GM12865 (cell line): ENCODE measurements at regions not wholly inside any gene's neighbourhood (a gene's known extent, or its start where the extent isn't known, plus 50 kb on each side); places are given as distances from the start of the nearest gene placed in this dataset.
"Not testable (repeated sequence)": the region's sequence is repeated elsewhere in the genome, so short reads cannot be mapped to it uniquely, and the experiment has no call there.

Experiments used
- DNase-seq: peaks from one replicate; pipeline ENCODE4 v3.0.0; 2010; ENCODE audit warnings: low read depth
- H3K4me3 ChIP-seq: 2 replicates; pipeline ENCODE4 v1.5.1; 2011; ENCODE audit warnings: mild to moderate bottlenecking, low read depth, low read length, control low read depth

- H3K4me3 ChIP-seq, DNase-seq: not testable (repeated sequence)
Measured at GRCh38 chr21:10325546-10325945, 195.8 kb upstream of the TPTE start.

DNA sequence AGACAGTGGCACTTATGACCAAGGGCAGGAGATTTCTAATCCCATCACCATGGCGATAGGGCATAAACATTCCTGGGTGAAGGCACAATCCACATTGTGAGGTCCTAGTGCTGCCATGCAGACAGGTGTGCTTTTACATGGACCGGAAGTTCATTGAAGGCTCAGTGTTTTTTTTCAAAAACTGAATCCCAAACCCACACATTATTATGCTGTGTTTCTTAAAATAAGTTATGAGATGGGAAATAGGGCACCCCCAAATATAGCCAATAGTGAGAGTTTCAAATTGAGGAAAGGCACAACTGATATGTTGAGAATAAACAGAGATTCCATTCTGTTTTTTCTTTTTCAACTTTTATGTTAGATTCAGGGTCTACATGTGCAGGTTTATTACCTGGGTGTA, 195.2 kb upstream of the TPTE start:
- not testable (repeated sequence) for H3K4me3 ChIP-seq, DNase-seq

- DNase-seq, H3K4me3 ChIP-seq: not testable (repeated sequence)
Measured at GRCh38 chr21:10328646-10329045, 192.7 kb upstream of the TPTE start.

DNA sequence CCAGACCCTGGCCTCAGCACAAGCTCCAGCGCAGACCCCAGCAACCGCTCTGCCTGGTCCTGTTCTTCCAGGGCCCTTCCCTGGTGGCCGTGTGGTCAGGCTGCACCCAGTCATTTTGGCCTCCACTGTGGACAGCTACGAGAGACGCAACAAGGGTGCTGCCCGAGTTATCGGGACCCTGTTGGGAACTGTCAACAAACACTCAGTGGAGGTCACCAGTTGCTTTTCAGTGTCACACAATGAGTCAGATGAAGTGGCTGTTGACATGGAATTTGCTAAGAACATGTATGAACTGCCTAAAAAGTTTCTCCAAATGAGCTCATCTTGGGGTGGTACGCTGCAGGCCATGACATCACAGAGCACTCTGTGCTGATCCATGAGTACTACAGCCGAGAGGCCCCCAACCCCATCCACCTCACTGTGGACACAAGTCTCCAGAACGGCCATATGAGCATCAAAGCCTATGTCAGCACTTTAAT, 190.7 kb upstream of the TPTE start:
- not testable (repeated sequence) for H3K4me3 ChIP-seq, DNase-seq

GRCh38 chr21:10331134-10331533, 190.2 kb upstream of the TPTE start:
- DNase-seq, result peak; percentile 3
- not testable (repeated sequence) for H3K4me3 ChIP-seq

- H3K4me3 ChIP-seq, DNase-seq: not testable (repeated sequence)
Measured at GRCh38 chr21:10332935-10333334, 188.4 kb upstream of the TPTE start.

- DNase-seq, H3K4me3 ChIP-seq: not testable (repeated sequence)
Measured at GRCh38 chr21:10334391-10334790, 187.0 kb upstream of the TPTE start.

- H3K4me3 ChIP-seq, DNase-seq: not testable (repeated sequence)
Measured at GRCh38 chr21:10342261-10342956, 179.0 kb upstream of the TPTE start.

GRCh38 chr21:10343146-10343935, 178.0 kb upstream of the TPTE start:
- DNase-seq, H3K4me3 ChIP-seq: not testable (repeated sequence)

DNA sequence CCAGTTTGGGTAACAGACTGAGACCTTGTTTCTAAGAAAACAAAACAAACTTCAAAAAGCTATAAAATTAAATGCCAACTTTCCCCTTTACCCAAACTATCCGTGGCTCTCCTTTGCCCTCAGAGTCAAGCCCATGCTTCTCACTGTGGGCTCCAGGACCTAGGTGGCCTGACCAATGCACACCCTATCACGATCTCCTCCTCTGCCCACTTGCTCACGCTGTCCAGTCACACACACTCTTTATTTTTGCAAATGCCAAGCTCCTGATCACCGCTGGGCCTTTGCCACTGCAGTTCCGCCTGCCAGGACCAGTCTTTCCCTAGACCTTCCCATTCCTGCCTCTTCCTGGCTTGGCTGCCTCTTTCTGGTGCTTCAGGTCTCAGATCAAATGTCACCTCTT, 177.1 kb upstream of the TPTE start:
- DNase-seq, result not testable (repeated sequence)

DNA sequence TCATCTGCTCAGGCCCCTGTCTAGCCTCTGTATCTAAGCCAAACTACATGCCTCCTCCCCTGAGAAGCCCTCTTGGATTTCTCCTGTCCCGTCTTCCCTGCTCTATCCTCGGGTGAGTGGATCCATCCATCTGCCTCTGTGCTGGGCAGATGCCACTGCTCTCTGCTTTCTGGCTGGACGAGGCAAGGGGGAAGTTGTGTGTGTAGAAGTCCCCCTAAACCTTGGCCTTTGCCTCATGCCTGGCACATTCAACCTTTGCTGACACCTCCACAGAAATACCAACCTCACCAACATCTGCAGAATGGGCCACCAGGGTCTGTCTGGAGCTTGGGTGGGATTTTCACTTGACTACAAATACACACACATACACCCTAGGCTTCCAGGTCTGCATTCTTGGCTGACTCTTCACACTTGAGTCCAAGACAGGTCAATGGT, 176.2 kb upstream of the TPTE start:
- DNase-seq, H3K4me3 ChIP-seq: not testable (repeated sequence)

More for the DNA sequence above, 177.1 kb upstream of the TPTE start:
- not testable (repeated sequence) for H3K4me3 ChIP-seq

DNA sequence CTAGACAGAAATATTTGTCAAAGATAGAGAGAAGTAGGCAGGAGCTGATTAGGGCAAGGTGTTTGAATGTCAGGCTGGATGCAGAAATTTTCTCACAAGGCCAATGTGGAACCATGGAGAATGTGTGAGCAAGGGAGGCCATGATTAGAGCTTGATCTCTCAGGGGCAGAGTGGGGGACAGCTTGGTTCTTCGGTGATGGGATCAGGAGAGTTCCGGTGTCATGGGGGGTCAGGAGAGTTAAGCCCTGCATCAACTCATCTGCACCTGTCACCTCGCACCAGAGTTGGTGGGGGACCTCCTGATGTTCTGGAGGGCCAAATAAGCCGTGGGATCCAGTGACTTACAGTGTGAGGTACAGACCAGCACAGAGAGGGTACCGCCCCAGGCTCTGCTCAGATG, 175.1 kb upstream of the TPTE start:
- H3K4me3 ChIP-seq, DNase-seq: not testable (repeated sequence)

- H3K4me3 ChIP-seq, DNase-seq: not testable (repeated sequence)
Measured at GRCh38 chr21:10346933-10347615, 174.3 kb upstream of the TPTE start.

- not testable (repeated sequence) for H3K4me3 ChIP-seq
Measured at GRCh38 chr21:10347675-10348074, 173.7 kb upstream of the TPTE start.

DNA sequence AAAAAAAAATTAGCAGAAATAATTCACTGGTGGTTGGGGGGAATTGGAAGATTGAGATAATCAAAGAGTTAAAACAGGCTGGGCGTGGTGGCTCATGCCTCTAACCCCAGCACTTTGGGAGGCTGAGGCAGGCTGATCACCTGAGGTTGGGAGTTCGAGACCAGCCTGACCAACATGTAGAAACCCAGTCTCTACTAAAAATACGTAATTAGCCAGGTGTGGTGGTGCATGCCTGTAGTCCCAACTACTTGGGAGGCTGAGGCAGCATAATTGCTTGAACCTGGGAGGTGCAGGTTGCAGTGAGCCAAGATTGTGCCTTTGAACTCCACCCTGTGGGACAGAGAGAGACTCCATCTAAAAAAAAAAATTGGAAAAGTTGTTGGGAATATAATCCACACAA, 173.2 kb upstream of the TPTE start:
- H3K4me3 ChIP-seq, DNase-seq: not testable (repeated sequence)

More at GRCh38 chr21:10347675-10348074, 173.7 kb upstream of the TPTE start:
- DNase-seq, result not testable (repeated sequence)

- not testable (repeated sequence) for DNase-seq, H3K4me3 ChIP-seq
Measured at GRCh38 chr21:10354851-10355578, 166.4 kb upstream of the TPTE start.

DNA sequence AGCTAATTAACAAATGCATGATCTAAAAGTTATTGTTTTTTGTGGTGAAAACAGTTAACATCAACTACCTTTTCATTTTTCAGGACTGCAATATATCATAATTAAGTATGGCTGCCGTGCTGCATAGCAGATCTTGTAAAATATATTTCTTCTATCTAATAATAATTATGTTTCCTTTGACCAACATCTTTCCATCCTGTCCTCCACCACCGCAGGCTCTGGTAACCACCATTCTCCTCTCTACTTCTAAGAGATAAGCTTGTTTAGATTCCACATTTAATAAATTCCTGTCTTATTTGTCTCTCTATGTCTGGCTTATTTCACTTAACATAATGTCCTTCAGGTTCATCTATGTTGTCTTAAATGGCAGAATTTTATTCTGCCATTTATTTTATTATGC, 162.3 kb upstream of the TPTE start:
- H3K4me3 ChIP-seq, DNase-seq: not testable (repeated sequence)

DNA sequence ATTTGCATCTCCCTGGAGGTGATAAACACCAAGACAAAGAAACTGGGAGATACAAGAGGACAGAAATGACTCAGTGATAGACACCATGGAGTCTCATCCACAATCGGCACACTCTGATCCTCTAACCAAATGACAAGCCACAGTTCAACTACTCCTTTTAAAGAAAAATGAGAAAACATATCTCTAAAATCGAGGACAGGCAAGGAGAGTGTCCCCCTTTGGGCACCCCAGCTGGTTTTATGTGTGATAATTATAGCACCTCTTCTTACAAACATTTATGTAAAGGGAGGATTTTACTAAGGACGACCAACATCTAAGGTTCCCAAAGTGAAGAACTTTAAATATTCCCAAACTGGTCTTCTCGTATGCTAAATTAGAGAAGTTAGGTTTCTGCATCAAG, 161.5 kb upstream of the TPTE start:
- not testable (repeated sequence) for DNase-seq, H3K4me3 ChIP-seq

- DNase-seq, H3K4me3 ChIP-seq: not testable (repeated sequence)
Measured at GRCh38 chr21:10361214-10361736, 160.1 kb upstream of the TPTE start.
